Neural progenitor cell (in vitro differentiated cells): ENCODE measurements at regions not wholly inside any gene's neighbourhood (a gene's known extent, or its start where the extent isn't known, plus 50 kb on each side); places are given as distances from the start of the nearest gene placed in this dataset.

ENCODE experiments used
- DNase-seq: peaks from one replicate; pipeline ENCODE4 v3.0.0-alpha.2; 2016; ENCODE audit warnings: low spot score
- H2AFZ ChIP-seq: fragments of 200-600 bp; sonication (generic); replicated peaks from 2 replicates; pipeline ENCODE4 v1.6.1; 2016; ENCODE audit warnings: antibody characterized with exemption
- H3F3A ChIP-seq: fragments of 200-600 bp; sonication (generic); 2 replicates; pipeline ENCODE4 v1.6.1; 2016; ENCODE audit warnings: antibody characterized with exemption, low read depth
- H3K27ac ChIP-seq: fragments of 200-600 bp; sonication (generic); 2 replicates; pipeline ENCODE4 v1.5.1; 2016; ENCODE audit warnings: mild to moderate bottlenecking
- H3K27me3 ChIP-seq: fragments of 200-600 bp; sonication (generic); 2 replicates; pipeline ENCODE4 v1.6.1; 2016; ENCODE audit warnings: mild to moderate bottlenecking, moderate library complexity
- H3K36me3 ChIP-seq: fragments of 200-600 bp; sonication (generic); 2 replicates; pipeline ENCODE4 v1.5.1; 2016
- H3K4me1 ChIP-seq: fragments of 200-600 bp; sonication (generic); 2 replicates; pipeline ENCODE4 v1.6.1; 2016; ENCODE audit warnings: mixed run types
- H3K4me2 ChIP-seq: fragments of 200-600 bp; sonication (generic); 2 replicates; pipeline ENCODE4 v1.6.1; 2016
- H3K4me3 ChIP-seq: fragments of 200-600 bp; sonication (generic); 2 replicates; pipeline ENCODE4 v1.5.1; 2016
- H3K79me2 ChIP-seq: fragments of 200-600 bp; sonication (generic); 2 replicates; pipeline ENCODE4 v1.6.1; 2016; ENCODE audit warnings: low read depth
- H3K9ac ChIP-seq: fragments of 200-600 bp; sonication (generic); 2 replicates; pipeline ENCODE4 v1.6.1; 2016
- H3K9me3 ChIP-seq: fragments of 200-600 bp; sonication (generic); 2 replicates; pipeline ENCODE4 v1.5.1; 2016; ENCODE audit warnings: low read depth
- H4K20me1 ChIP-seq: fragments of 200-600 bp; sonication (generic); 2 replicates; pipeline ENCODE4 v1.6.1; 2016; ENCODE audit warnings: low read depth
- H3K27ac Mint-ChIP-seq: 3 replicates; pipeline ENCODE4 v1.8.0; 2021; ENCODE audit warnings: mixed read lengths
- H3K27me3 Mint-ChIP-seq: 2 replicates; pipeline ENCODE4 v1.8.0; 2022; ENCODE audit warnings: low read depth, mild to moderate bottlenecking, inconsistent platforms, moderate library complexity, mixed read lengths; ENCODE audit not compliant: insufficient read depth
- H3K36me3 Mint-ChIP-seq: 3 replicates; pipeline ENCODE4 v1.8.0; 2021; ENCODE audit warnings: mixed read lengths
- H3K4me1 Mint-ChIP-seq: 3 replicates; pipeline ENCODE4 v1.8.0; 2021; ENCODE audit warnings: mixed read lengths
- H3K4me3 Mint-ChIP-seq: 3 replicates; pipeline ENCODE4 v1.8.0; 2021; ENCODE audit warnings: mild to moderate bottlenecking, moderate library complexity, mixed read lengths
- H3K9me3 Mint-ChIP-seq: 3 replicates; pipeline ENCODE4 v1.8.0; 2020; ENCODE audit warnings: mixed read lengths
- CTCF ChIP-seq: fragments of 200-600 bp; sonication (generic); IDR thresholded peaks from 2 replicates; pipeline ENCODE4 v1.5.1; 2017; ENCODE audit warnings: antibody characterized with exemption, mild to moderate bottlenecking
- EZH2 ChIP-seq: fragments of 200-600 bp; sonication (generic); IDR thresholded peaks from 2 replicates; pipeline ENCODE4 v1.6.1; 2017; ENCODE audit warnings: antibody characterized with exemption, mild to moderate bottlenecking, moderate library complexity
- EZH2phosphoT487 ChIP-seq: fragments of 200-600 bp; sonication (generic); IDR thresholded peaks from 2 replicates; pipeline ENCODE4 v1.6.1; 2017; ENCODE audit warnings: antibody characterized with exemption

DNA sequence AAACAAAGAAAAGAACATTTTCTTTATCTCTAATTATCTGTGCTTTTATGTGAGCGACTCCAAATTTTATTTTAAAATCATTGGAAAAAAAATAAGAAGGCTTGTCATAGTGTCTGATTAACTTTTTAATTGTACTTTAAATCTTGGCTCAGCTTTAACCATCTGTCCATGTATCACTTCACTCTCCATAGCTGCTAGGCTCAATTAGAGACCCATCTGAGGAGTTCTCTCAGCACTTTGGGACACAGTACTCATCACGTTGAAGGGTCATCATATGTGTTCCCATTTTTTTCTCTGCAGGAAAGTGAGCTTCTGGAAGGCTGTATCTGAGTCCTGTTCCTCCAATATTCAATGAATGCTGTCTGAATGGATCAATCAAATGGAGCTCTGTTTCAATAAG, 908.5 kb upstream of the ROBO1 start:
- H3K4me1 ChIP-seq: no peaks in the 10 kb centered on the region
- H3K27ac ChIP-seq: no peak overlapping the region
- no peaks in the 10 kb centered on the region for H3K79me2 ChIP-seq
- H3F3A ChIP-seq: no peaks in the 10 kb centered on the region
- no peak overlapping the region for H3K9ac ChIP-seq
- no peaks in the 10 kb centered on the region for H3K27me3 ChIP-seq
- peak overlapping the region; percentile 31 for H2AFZ ChIP-seq
- H3K36me3 ChIP-seq: no peaks in the 10 kb centered on the region
- no peaks in the 10 kb centered on the region for H3K36me3 Mint-ChIP-seq
- no peak for DNase-seq
- H4K20me1 ChIP-seq: no peaks in the 10 kb centered on the region
- no peak overlapping the region for H3K4me3 Mint-ChIP-seq
- H3K9me3 ChIP-seq: no peaks in the 10 kb centered on the region
- no peaks in the 10 kb centered on the region for H3K9me3 Mint-ChIP-seq
- H3K4me3 ChIP-seq: no peak overlapping the region
- H3K27me3 Mint-ChIP-seq: peaks cover 3% of the 10 kb centered on the region
- H3K27ac Mint-ChIP-seq: no peak overlapping the region
- H3K4me1 Mint-ChIP-seq: no peaks in the 10 kb centered on the region
- no peak for TF ChIP-seq EZH2phosphoT487
- TF ChIP-seq CTCF: no peak
- no peak for TF ChIP-seq EZH2
- H3K4me2 ChIP-seq: no peak overlapping the region

DNA sequence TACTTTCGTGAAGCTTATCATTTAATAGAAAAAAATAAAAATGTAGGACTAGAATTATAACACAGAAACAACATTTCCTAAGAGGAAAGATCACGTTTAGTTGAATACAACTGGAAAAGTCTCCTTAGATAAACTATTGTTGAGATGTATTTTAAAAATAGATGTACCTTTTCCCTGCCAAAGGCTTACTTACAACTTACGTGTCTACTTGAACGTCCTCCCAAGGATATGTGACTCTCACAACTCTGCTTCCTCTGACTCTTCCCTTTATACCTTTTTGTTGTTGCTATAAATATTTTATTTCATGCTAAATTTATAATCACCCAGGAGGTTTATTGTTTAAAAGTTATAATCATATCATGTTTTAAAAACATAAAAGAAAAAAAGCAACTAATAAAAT, 908.0 kb upstream of the ROBO1 start:
- no peak overlapping the region for H3K4me3 Mint-ChIP-seq
- no peaks in the 10 kb centered on the region for H3K4me1 Mint-ChIP-seq
- Histone ChIP-seq H3K4me2 (no peak overlapping the region), H4K20me1 (no peaks in the 10 kb centered on the region), H3K27me3 (no peaks in the 10 kb centered on the region), H3K36me3 (no peaks in the 10 kb centered on the region), H3K9me3 (no peaks in the 10 kb centered on the region), H3K4me3 (no peak overlapping the region), H3K27ac (no peak overlapping the region), H3F3A (no peaks in the 10 kb centered on the region), H3K9ac (no peak overlapping the region), H2AFZ (no peak overlapping the region), H3K79me2 (no peaks in the 10 kb centered on the region), H3K4me1 (no peaks in the 10 kb centered on the region)
- TF ChIP-seq EZH2phosphoT487: no peak
- H3K36me3 Mint-ChIP-seq: no peaks in the 10 kb centered on the region
- no peak overlapping the region for H3K27ac Mint-ChIP-seq
- H3K9me3 Mint-ChIP-seq: no peaks in the 10 kb centered on the region
- no peak for DNase-seq
- peaks cover 3% of the 10 kb centered on the region for H3K27me3 Mint-ChIP-seq

GRCh38 chr3:80668600-80669294, 900.9 kb upstream of the ROBO1 start:
- H3K9me3 ChIP-seq: no peaks in the 10 kb centered on the region
- no peak overlapping the region for H3K4me3 ChIP-seq
- no peak overlapping the region for H3K9ac ChIP-seq
- Mint-ChIP-seq H3K27me3 (no peaks in the 10 kb centered on the region), H3K36me3 (peaks cover 1% of the 10 kb centered on the region), H3K9me3 (peaks cover 17% of the 10 kb centered on the region), H3K4me1 (no peaks in the 10 kb centered on the region), H3K27ac (no peak overlapping the region), H3K4me3 (no peak overlapping the region)
- H3K27me3 ChIP-seq: no peaks in the 10 kb centered on the region
- no peak overlapping the region for H3K27ac ChIP-seq
- H3K4me1 ChIP-seq: no peaks in the 10 kb centered on the region
- no peaks in the 10 kb centered on the region for H3K36me3 ChIP-seq
- no peaks in the 10 kb centered on the region for H3K79me2 ChIP-seq
- H3K4me2 ChIP-seq: no peak overlapping the region
- no peak overlapping the region for H2AFZ ChIP-seq
- H4K20me1 ChIP-seq: no peaks in the 10 kb centered on the region
- no peaks in the 10 kb centered on the region for H3F3A ChIP-seq
- DNase-seq: no peak
- TF ChIP-seq CTCF: no peak
- no peak for TF ChIP-seq EZH2phosphoT487
- TF ChIP-seq EZH2: no peak

DNA sequence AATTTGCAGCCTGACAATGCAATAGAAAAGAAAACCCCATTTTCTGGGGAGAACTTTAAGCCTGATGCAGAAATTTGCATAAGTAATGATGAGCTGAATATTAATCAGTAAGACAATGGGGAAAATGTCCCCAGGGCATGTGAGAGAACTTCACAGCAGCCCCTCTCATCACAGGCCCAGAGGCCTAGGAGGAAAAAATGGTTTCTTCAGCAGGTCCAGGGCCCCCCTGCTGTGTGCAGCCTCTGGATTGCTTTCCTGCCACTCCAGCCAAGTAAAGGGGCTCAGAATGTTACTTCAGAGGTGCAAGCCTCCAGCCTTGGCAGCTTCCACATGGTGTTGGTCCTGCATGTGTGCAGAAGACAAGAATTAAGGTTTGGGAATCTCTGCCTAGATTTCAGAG, 900.3 kb upstream of the ROBO1 start:
- Histone ChIP-seq H3K4me1 (no peaks in the 10 kb centered on the region), H3K79me2 (no peaks in the 10 kb centered on the region), H3F3A (no peaks in the 10 kb centered on the region), H3K9me3 (no peaks in the 10 kb centered on the region), H3K4me3 (no peak overlapping the region), H3K27me3 (no peaks in the 10 kb centered on the region), H3K36me3 (no peaks in the 10 kb centered on the region), H3K4me2 (no peak overlapping the region), H3K27ac (no peak overlapping the region), H4K20me1 (no peaks in the 10 kb centered on the region), H3K9ac (no peak overlapping the region), H2AFZ (no peak overlapping the region)
- H3K4me3 Mint-ChIP-seq: no peak overlapping the region
- H3K36me3 Mint-ChIP-seq: peaks cover 1% of the 10 kb centered on the region
- no peak for TF ChIP-seq EZH2
- no peak for TF ChIP-seq EZH2phosphoT487
- no peak for TF ChIP-seq CTCF
- H3K27ac Mint-ChIP-seq: no peak overlapping the region
- H3K9me3 Mint-ChIP-seq: peaks cover 17% of the 10 kb centered on the region
- H3K4me1 Mint-ChIP-seq: no peaks in the 10 kb centered on the region
- no peaks in the 10 kb centered on the region for H3K27me3 Mint-ChIP-seq
- DNase-seq: no peak
